ENCODE measurements at regions not wholly inside any gene's neighbourhood (a gene's known extent, or its start where the extent isn't known, plus 50 kb on each side); places are given as distances from the start of the nearest gene placed in this dataset.

DNA sequence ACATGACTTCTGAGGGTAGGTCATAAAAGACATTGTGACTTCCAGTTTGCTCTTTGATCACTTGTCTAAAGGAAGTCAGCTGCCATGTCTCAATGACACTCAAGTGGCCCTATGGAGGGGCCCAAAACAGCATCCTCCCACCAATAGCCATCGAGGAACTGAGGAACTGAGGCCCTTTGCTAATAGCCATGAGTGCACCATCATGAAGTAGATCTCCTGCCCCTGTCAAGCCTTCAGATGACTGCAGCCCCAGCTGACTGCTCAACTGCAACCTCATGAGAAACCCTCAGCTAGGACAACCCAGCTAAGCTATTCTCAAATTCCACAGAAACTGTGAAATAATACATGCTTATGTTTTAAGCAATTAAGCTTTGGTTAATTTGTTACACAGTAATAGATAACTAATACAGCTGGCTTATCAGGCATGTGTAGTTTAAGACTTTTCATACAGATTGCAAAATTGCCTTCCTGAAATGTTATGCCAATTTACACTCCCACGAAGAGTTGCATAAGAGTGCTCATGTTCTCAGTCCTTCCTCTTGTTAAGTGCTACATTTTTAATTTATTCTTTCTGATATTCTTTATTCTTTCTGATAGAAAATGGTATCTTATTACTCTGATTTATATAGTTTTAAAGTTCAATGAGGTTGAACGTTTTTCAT, 105.6 kb upstream of the NDUFV2 start:
- no peak overlapping the region for H3K27ac ChIP-seq (ENCODE audit: low read length in 2 of 2)
- H3K4me1 ChIP-seq (ENCODE audit: control insufficient read depth in 2 of 2, insufficient read depth in 2 of 2, low read length in 2 of 2), result no peaks in the 10 kb centered on the region
- ATAC-seq (ENCODE audit: low read depth) (no peak), DNase-seq (no peak)
- H3K27ac Mint-ChIP-seq, result no peak overlapping the region
- H3K9me3 ChIP-seq (ENCODE audit: control extremely low read depth in 1 of 3, control insufficient read depth in 2 of 3, insufficient read depth in 1 of 3, low read length in 2 of 3), result peaks cover 0 to 7% (median 0%) of the 10 kb centered on the region in 3 donors
- no peak overlapping the region for H2AFZ ChIP-seq (ENCODE audit: insufficient read depth, low read depth, low read length, poor library complexity, severe bottlenecking)
- H3K9me3 Mint-ChIP-seq (ENCODE audit: insufficient read depth), result no peaks in the 10 kb centered on the region
- no peaks in the 10 kb centered on the region for H3K36me3 ChIP-seq (replicated peaks in 1 of 2; ENCODE audit: control extremely low read depth in 1 of 2, control insufficient read depth in 1 of 2, extremely low read depth in 1 of 2, insufficient read depth in 2 of 2, low read length in 1 of 2)
- ChIA-PET CTCF (interaction anchor here (2.7 to 4.1 kb wide), 2 partner anchors 9 to 14 kb away, joined by 10 to 22 read pairs; no protein-coding TSS in a partner anchor), POLR2A (no interaction called here)
- no peak for TF ChIP-seq EZH2 (IDR thresholded peaks at IDR 0.05; ENCODE audit: borderline replicate concordance, insufficient read depth, low read depth, low read length, poor library complexity, severe bottlenecking)
- TF ChIP-seq, protein P1, sequence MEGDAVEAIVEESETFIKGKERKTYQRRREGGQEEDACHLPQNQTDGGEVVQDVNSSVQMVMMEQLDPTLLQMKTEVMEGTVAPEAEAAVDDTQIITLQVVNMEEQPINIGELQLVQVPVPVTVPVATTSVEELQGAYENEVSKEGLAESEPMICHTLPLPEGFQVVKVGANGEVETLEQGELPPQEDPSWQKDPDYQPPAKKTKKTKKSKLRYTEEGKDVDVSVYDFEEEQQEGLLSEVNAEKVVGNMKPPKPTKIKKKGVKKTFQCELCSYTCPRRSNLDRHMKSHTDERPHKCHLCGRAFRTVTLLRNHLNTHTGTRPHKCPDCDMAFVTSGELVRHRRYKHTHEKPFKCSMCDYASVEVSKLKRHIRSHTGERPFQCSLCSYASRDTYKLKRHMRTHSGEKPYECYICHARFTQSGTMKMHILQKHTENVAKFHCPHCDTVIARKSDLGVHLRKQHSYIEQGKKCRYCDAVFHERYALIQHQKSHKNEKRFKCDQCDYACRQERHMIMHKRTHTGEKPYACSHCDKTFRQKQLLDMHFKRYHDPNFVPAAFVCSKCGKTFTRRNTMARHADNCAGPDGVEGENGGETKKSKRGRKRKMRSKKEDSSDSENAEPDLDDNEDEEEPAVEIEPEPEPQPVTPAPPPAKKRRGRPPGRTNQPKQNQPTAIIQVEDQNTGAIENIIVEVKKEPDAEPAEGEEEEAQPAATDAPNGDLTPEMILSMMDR (IDR thresholded peaks at IDR 0.05), result no peak
- peaks cover 0 to 4% (median 2%) of the 10 kb centered on the region in 4 experiments for H3K27me3 ChIP-seq (replicated peaks in 1 of 4; ENCODE audit: control extremely low read depth in 1 of 4, control insufficient read depth in 3 of 4, insufficient read depth in 4 of 4, low read length in 3 of 4)
- no peak overlapping the region for H3K4me2 ChIP-seq (replicated peaks; ENCODE audit: low read depth, low read length, poor library complexity, severe bottlenecking)
- intact Hi-C loops (cut with micrococcal nuclease), result no loop called here
- H3K4me3 ChIP-seq (ENCODE audit: control extremely low read depth in 1 of 5, extremely low read depth in 1 of 5, insufficient read depth in 1 of 5, low read depth in 2 of 5, low read length in 4 of 5), result no peak overlapping the region
- H3K4me3 Mint-ChIP-seq, result no peak overlapping the region
- H3K27me3 Mint-ChIP-seq, result peaks cover 29% of the 10 kb centered on the region
- H4K20me1 ChIP-seq (ENCODE audit: control insufficient read depth, insufficient read depth, low read length, poor library complexity, severe bottlenecking), result no peaks in the 10 kb centered on the region
- no peaks in the 10 kb centered on the region for H3K79me2 ChIP-seq (ENCODE audit: control insufficient read depth, insufficient read depth, low read length)
- WGBS (ENCODE audit: insufficient coverage), result 100% methylated on average over 1 of the region's 3 CpGs
- no peaks in the 10 kb centered on the region for H3K4me1 Mint-ChIP-seq
- H3K9ac ChIP-seq (ENCODE audit: low read length), result no peak overlapping the region

DNA sequence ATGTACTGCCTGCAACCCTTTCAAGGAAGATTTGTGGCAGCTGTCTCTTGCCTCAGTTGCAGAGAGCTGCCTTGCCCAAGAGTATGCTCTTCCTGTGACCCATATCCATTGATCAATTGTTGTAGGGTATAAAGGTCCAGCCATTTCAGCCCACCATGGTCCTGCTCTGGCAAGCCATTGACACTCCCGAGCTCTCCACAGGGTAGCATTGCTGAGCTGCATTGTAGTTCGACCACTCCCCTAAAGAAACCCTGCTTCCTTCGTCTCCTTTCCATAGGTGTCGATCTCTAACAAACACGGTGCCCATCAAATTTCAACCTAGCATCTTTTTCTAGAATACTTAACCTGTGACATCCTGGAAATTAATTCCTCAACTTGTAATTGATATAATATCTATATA, 104.9 kb upstream of the NDUFV2 start:
- Mint-ChIP-seq H3K4me1 (no peaks in the 10 kb centered on the region), H3K27me3 (peaks cover 29% of the 10 kb centered on the region), H3K9me3 (ENCODE audit: insufficient read depth) (no peaks in the 10 kb centered on the region), H3K27ac (no peak overlapping the region), H3K4me3 (no peak overlapping the region)
- ATAC-seq (ENCODE audit: low read depth) (no peak), DNase-seq (no peak)
- no peaks in the 10 kb centered on the region for H3K79me2 ChIP-seq (ENCODE audit: control insufficient read depth, insufficient read depth, low read length)
- no peak for TF ChIP-seq EZH2 (IDR thresholded peaks at IDR 0.05; ENCODE audit: borderline replicate concordance, insufficient read depth, low read depth, low read length, poor library complexity, severe bottlenecking)
- TF ChIP-seq, protein P1 (IDR thresholded peaks at IDR 0.05), result no peak
- peaks cover 0 to 7% (median 0%) of the 10 kb centered on the region in 3 donors for H3K9me3 ChIP-seq (ENCODE audit: control extremely low read depth in 1 of 3, control insufficient read depth in 2 of 3, insufficient read depth in 1 of 3, low read length in 2 of 3)
- intact Hi-C loops (cut with micrococcal nuclease), result no loop called here
- H3K4me1 ChIP-seq (ENCODE audit: control insufficient read depth in 2 of 2, insufficient read depth in 2 of 2, low read length in 2 of 2), result no peaks in the 10 kb centered on the region
- ChIA-PET POLR2A (no interaction called here), CTCF (interaction anchor here (2.7 to 4.1 kb wide), 2 partner anchors 10 to 15 kb away, joined by 10 to 22 read pairs; no protein-coding TSS in a partner anchor)
- no peak overlapping the region for H2AFZ ChIP-seq (ENCODE audit: insufficient read depth, low read depth, low read length, poor library complexity, severe bottlenecking)
- H3K4me2 ChIP-seq (replicated peaks; ENCODE audit: low read depth, low read length, poor library complexity, severe bottlenecking), result no peak overlapping the region
- H3K4me3 ChIP-seq (ENCODE audit: control extremely low read depth in 1 of 5, extremely low read depth in 1 of 5, insufficient read depth in 1 of 5, low read depth in 2 of 5, low read length in 4 of 5), result no peak overlapping the region
- H3K27me3 ChIP-seq (replicated peaks in 1 of 4; ENCODE audit: control extremely low read depth in 1 of 4, control insufficient read depth in 3 of 4, insufficient read depth in 4 of 4, low read length in 3 of 4), result peaks cover 0 to 4% (median 2%) of the 10 kb centered on the region in 4 experiments
- H3K9ac ChIP-seq (ENCODE audit: low read length), result no peak overlapping the region
- no peak overlapping the region for H3K27ac ChIP-seq (ENCODE audit: low read length in 2 of 2)
- 84% methylated on average over 3 of the region's 5 CpGs for WGBS (ENCODE audit: insufficient coverage)
- no peaks in the 10 kb centered on the region for H4K20me1 ChIP-seq (ENCODE audit: control insufficient read depth, insufficient read depth, low read length, poor library complexity, severe bottlenecking)
- no peaks in the 10 kb centered on the region for H3K36me3 ChIP-seq (replicated peaks in 1 of 2; ENCODE audit: control extremely low read depth in 1 of 2, control insufficient read depth in 1 of 2, extremely low read depth in 1 of 2, insufficient read depth in 2 of 2, low read length in 1 of 2)
